Spleen (tissue), 11 donors: ENCODE measurements at regions not wholly inside any gene's neighbourhood (a gene's known extent, or its start where the extent isn't known, plus 50 kb on each side); places are given as distances from the start of the nearest gene placed in this dataset.

Source experiments
- DNase-seq: peaks from one replicate; pipeline ENCODE4 v3.0.0-alpha.2; 2020
- H3K27ac ChIP-seq, 8 donors: fragments of 200-600 bp; sonication (generic) in 7 of 8; 1 replicate in 4 of 8; 2 replicates in 4 of 8; pipeline versions ENCODE4 v1.5.0 to v1.8.0; 2016 to 2021; ENCODE audit warnings: inconsistent platforms in 4 of 8, mild to moderate bottlenecking in 4 of 8, moderate library complexity in 1 of 8
- H3K27me3 ChIP-seq, 7 donors: fragments of 200-600 bp; sonication (generic) in 6 of 7; replicated peaks in 1 of 7; 1 replicate in 4 of 7; 2 replicates in 3 of 7; pipeline versions ENCODE4 v1.5.0 to v1.8.0; 2016 to 2021; ENCODE audit warnings: inconsistent platforms in 3 of 7, mild to moderate bottlenecking in 1 of 7
- H3K36me3 ChIP-seq, 6 donors: fragments of 200-600 bp; sonication (generic) in 5 of 6; 1 replicate in 4 of 6; 2 replicates in 2 of 6; pipeline versions ENCODE4 v1.5.0 to v1.8.0; 2016 to 2021; ENCODE audit warnings: inconsistent platforms in 2 of 6
- H3K4me1 ChIP-seq, 6 donors: fragments of 200-600 bp; sonication (generic) in 5 of 6; 1 replicate in 3 of 6; 2 replicates in 3 of 6; pipeline versions ENCODE4 v1.5.0 to v1.8.0; 2016 to 2021; ENCODE audit warnings: inconsistent platforms in 3 of 6
- H3K4me3 ChIP-seq, 8 donors: fragments of 200-600 bp; sonication (generic) in 7 of 8; 1 replicate in 4 of 8; 2 replicates in 4 of 8; pipeline versions ENCODE4 v1.5.0 to v1.8.0; 2016 to 2021; ENCODE audit warnings: inconsistent platforms in 4 of 8, mild to moderate bottlenecking in 4 of 8, moderate library complexity in 2 of 8
- H3K9me3 ChIP-seq, 8 donors: fragments of 200-600 bp; sonication (generic) in 7 of 8; 1 replicate in 4 of 8; 2 replicates in 4 of 8; pipeline versions ENCODE4 v1.5.0 to v1.8.0; 2016 to 2021; ENCODE audit warnings: inconsistent platforms in 4 of 8
- CTCF ChIP-seq, 11 experiments: fragments of 200-600 bp in 7 of 11; fragments of 450-650 bp in 4 of 11; sonication (generic) in 4 of 11; IDR thresholded peaks in 8 of 11; conservative IDR thresholded peaks in 3 of 11; 1 replicate in 7 of 11; 2 replicates in 4 of 11; pipeline versions ENCODE4 v1.4.0 to v1.8.0; 2016 to 2021; ENCODE audit warnings: antibody characterized with exemption in 11 of 11, inconsistent platforms in 4 of 11, mild to moderate bottlenecking in 1 of 11
- POLR2A ChIP-seq, 3 donors: fragments of 450-650 bp; IDR thresholded peaks; one replicate each; pipeline ENCODE4 v1.5.1; 2017; ENCODE audit warnings: antibody characterized with exemption in 3 of 3, mild to moderate bottlenecking in 1 of 3
- POLR2AphosphoS5 ChIP-seq, 3 donors: sonication (generic); formaldehyde crosslinking; IDR thresholded peaks; one replicate each; pipeline ENCODE4 v1.5.1; 2017; ENCODE audit warnings: antibody characterized with exemption in 3 of 3
- WGBS, 5 donors: extraction: QIAGEN DNeasy Blood & Tissue Kit in 3 of 5; methylation state at CpG; one replicate each; pipeline versions ENCODE4 v1.1.5 to v1.1.7; 2013 to 2018; 5-methylcytosine and 5-hydroxymethylcytosine counted together
- intact Hi-C: fragments of 100-400 bp; cut with DNase I; formaldehyde crosslinking; loops from one replicate; pipeline ENCODE4 v1.15.0; 2023; ENCODE audit warnings: low total_unique reads
- donor health status: healthy with polysubstance abuse.
- donor health status: DM: no; HTN: no; CAD: no; lungs with moderate emphysema.
- donor health status: DM: no; HTN: no; CAD: no.
- donor health status: Bipolar disorder and iron deficiency.
- donor health status: healthy.
- donor health status: DM: no; HTN: no; CAD: no.
- donor health status: DM: yes; HTN: yes; CAD: no.

GRCh38 chr17:53100126-53100525 lies 722.6 kb upstream of the KIF2B start:
- Histone ChIP-seq H3K36me3 (no peaks in the 10 kb centered on the region), H3K4me1 (no peaks in the 10 kb centered on the region), H3K27ac (no peak overlapping the region), H3K27me3 (no peaks in the 10 kb centered on the region), H3K9me3 (peaks cover 0 to 20% (median 2%) of the 10 kb centered on the region in 8 donors), H3K4me3 (no peak overlapping the region)
- TF ChIP-seq POLR2A (IDR thresholded peaks at IDR 0.05) = no peak
- TF ChIP-seq CTCF (IDR thresholded peaks at IDR 0.05 in 8 of 11, conservative IDR thresholded peaks at IDR 0.05 in 3 of 11) = no peak
- TF ChIP-seq POLR2AphosphoS5 (IDR thresholded peaks at IDR 0.05) = no peak
- intact Hi-C loops = no loop called here
- 71 to 80% (median 78%) methylated on average over 3 of the region's 3 CpGs for WGBS, 5 donors
- DNase-seq = no peak

GRCh38 chr17:53093391-53093790 lies 729.3 kb upstream of the KIF2B start:
- no peaks in the 10 kb centered on the region for H3K27me3 ChIP-seq
- intact Hi-C loops = no loop called here
- H3K4me3 ChIP-seq = no peak overlapping the region
- no peaks in the 10 kb centered on the region for H3K36me3 ChIP-seq
- 35 to 77% (median 53%) methylated on average over 1 of the region's 1 CpG for WGBS, 5 donors
- no peak for DNase-seq
- H3K9me3 ChIP-seq = peaks cover 0 to 16% (median 2%) of the 10 kb centered on the region in 8 donors
- TF ChIP-seq CTCF (IDR thresholded peaks at IDR 0.05 in 8 of 11, conservative IDR thresholded peaks at IDR 0.05 in 3 of 11) (no peak), POLR2A (IDR thresholded peaks at IDR 0.05) (no peak), POLR2AphosphoS5 (IDR thresholded peaks at IDR 0.05) (no peak)
- no peak overlapping the region for H3K27ac ChIP-seq
- no peaks in the 10 kb centered on the region for H3K4me1 ChIP-seq

GRCh38 chr17:53092072-53092471 lies 730.7 kb upstream of the KIF2B start:
- DNase-seq = no peak
- H3K4me3 ChIP-seq = no peak overlapping the region
- intact Hi-C loops = no loop called here
- no peak for TF ChIP-seq POLR2A (IDR thresholded peaks at IDR 0.05)
- TF ChIP-seq POLR2AphosphoS5 (IDR thresholded peaks at IDR 0.05) = no peak
- no peak for TF ChIP-seq CTCF (IDR thresholded peaks at IDR 0.05 in 8 of 11, conservative IDR thresholded peaks at IDR 0.05 in 3 of 11)
- no peaks in the 10 kb centered on the region for H3K36me3 ChIP-seq
- no peak overlapping the region for H3K27ac ChIP-seq
- H3K4me1 ChIP-seq = no peaks in the 10 kb centered on the region
- no peaks in the 10 kb centered on the region for H3K27me3 ChIP-seq
- 85 to 92% (median 88%) methylated on average over 2 of the region's 2 CpGs for WGBS, 5 donors
- peaks cover 0 to 4% (median 0%) of the 10 kb centered on the region in 8 donors for H3K9me3 ChIP-seq

DNA sequence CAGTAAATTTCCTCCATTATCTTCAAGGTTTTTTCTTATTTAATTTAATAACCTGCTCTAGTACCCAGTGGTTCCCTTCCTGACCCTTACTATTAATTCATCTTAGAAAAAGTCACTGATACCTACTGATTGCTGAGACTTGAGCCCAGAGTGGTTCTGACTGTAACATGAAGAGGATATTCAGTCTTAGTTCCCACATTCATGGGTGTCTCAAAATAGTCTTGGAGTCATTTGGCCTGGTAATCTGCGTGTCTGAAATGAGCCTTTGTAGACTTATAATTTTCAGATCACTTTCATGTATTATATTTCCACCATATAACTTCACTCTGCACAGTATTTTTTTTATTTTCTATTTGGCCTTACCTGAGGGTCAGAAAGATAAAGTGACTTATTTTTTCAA lies 732.0 kb upstream of the KIF2B start:
- Histone ChIP-seq H3K27ac (no peak overlapping the region), H3K4me3 (no peak overlapping the region), H3K4me1 (no peaks in the 10 kb centered on the region), H3K27me3 (no peaks in the 10 kb centered on the region), H3K36me3 (no peaks in the 10 kb centered on the region), H3K9me3 (no peaks in the 10 kb centered on the region)
- no peak for DNase-seq
- WGBS, 5 donors = 65 to 73% (median 70%) methylated on average over 1 of the region's 1 CpG
- intact Hi-C loops = no loop called here
- TF ChIP-seq POLR2A (IDR thresholded peaks at IDR 0.05) (no peak), POLR2AphosphoS5 (IDR thresholded peaks at IDR 0.05) (no peak), CTCF (IDR thresholded peaks at IDR 0.05 in 8 of 11, conservative IDR thresholded peaks at IDR 0.05 in 3 of 11) (no peak)
